IPS DF 6.9 (cell line): ENCODE measurements at regions not wholly inside any gene's neighbourhood (a gene's known extent, or its start where the extent isn't known, plus 50 kb on each side); places are given as distances from the start of the nearest gene placed in this dataset.
A peak's percentile ranks its signal among the peaks of the same experiment; 100 is the strongest.

ENCODE experiments used
- DNase-seq: peaks from one replicate; pipeline ENCODE4 v3.0.0-alpha.2; 2013; ENCODE audit warnings: low read depth, low spot score
- H3K27ac ChIP-seq: one replicate; pipeline ENCODE4 v1.5.1; 2013; ENCODE audit warnings: low read length, control low read depth
- H3K27me3 ChIP-seq: 2 replicates; pipeline ENCODE4 v1.6.1; 2013; ENCODE audit warnings: mild to moderate bottlenecking, low read length; ENCODE audit not compliant: control insufficient read depth, insufficient read depth
- H3K36me3 ChIP-seq: 2 replicates; pipeline ENCODE4 v1.6.1; 2013; ENCODE audit warnings: low read length; ENCODE audit not compliant: control insufficient read depth, insufficient read depth
- H3K4me1 ChIP-seq: 2 replicates; pipeline ENCODE4 v1.6.1; 2013; ENCODE audit warnings: low read length; ENCODE audit not compliant: control insufficient read depth, insufficient read depth
- H3K4me3 ChIP-seq: 2 replicates; pipeline ENCODE4 v1.5.1; 2013; ENCODE audit warnings: mild to moderate bottlenecking, low read length
- H3K9me3 ChIP-seq: 2 replicates; pipeline ENCODE4 v1.6.1; 2013; ENCODE audit warnings: low read length, inconsistent platforms; ENCODE audit not compliant: control insufficient read depth, insufficient read depth
- WGBS: extraction: QIAGEN DNeasy Blood & Tissue Kit; methylation state at CpG from one replicate; pipeline ENCODE4 v1.1.7; 2013; ENCODE audit warnings: mixed read lengths, missing lambda C conversion rate; ENCODE audit not compliant: insufficient read length, insufficient coverage; 5-methylcytosine and 5-hydroxymethylcytosine counted together

GRCh38 chr1:181202986-181203555, 114.6 kb downstream of the IER5 start:
- no peak for DNase-seq
- Histone ChIP-seq H3K4me3 (no peak overlapping the region), H3K27ac (no peak overlapping the region), H3K36me3 (no peaks in the 10 kb centered on the region), H3K27me3 (no peaks in the 10 kb centered on the region), H3K9me3 (no peaks in the 10 kb centered on the region), H3K4me1 (peaks cover 4% of the 10 kb centered on the region; the same call in 1 of the 2 replicates)
- no CpG with 5 or more reads among the region's 7 CpGs for WGBS

GRCh38 chr1:181204530-181204929, 116.0 kb downstream of the IER5 start:
- no CpG with 5 or more reads among the region's 6 CpGs for WGBS
- Histone ChIP-seq H3K9me3 (no peaks in the 10 kb centered on the region), H3K27me3 (no peaks in the 10 kb centered on the region), H3K4me3 (no peak overlapping the region), H3K27ac (no peak overlapping the region), H3K4me1 (peaks cover 4% of the 10 kb centered on the region; the same call in 1 of the 2 replicates), H3K36me3 (no peaks in the 10 kb centered on the region)
- DNase-seq: no peak

- no peak overlapping the region for H3K4me3 ChIP-seq
- no peaks in the 10 kb centered on the region for H3K27me3 ChIP-seq
- no CpG with 5 or more reads among the region's 10 CpGs for WGBS
- H3K36me3 ChIP-seq: no peaks in the 10 kb centered on the region
- DNase-seq: no peak
- no peaks in the 10 kb centered on the region for H3K9me3 ChIP-seq
- no peak overlapping the region for H3K27ac ChIP-seq
- peaks cover 4% of the 10 kb centered on the region; the same call in 1 of the 2 replicates for H3K4me1 ChIP-seq
These were observed 117.4 kb downstream of the IER5 start for GRCh38 chr1:181205901-181206300.

DNA sequence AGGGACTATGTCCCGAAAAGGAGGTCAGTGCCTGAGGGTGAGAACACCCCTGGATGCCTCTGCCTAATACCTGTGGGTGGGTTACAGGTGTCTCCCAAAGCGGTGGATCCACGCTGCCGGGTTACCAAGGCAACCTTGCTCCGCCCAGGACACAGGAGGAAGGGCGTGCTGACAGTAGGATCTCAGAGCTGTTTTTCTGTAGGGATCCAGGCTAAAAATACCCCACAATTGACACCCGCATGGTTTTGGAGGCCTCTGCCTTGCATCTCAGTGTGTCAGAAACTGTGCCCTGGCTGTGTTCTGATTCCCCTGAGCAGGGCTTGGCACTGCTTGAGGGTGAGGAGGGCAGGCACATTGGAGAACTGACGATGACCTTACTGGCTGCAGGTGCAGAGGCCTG, 118.0 kb downstream of the IER5 start:
- no peak overlapping the region for H3K27ac ChIP-seq
- DNase-seq: no peak
- no peaks in the 10 kb centered on the region for H3K9me3 ChIP-seq
- WGBS: no CpG with 5 or more reads among the region's 8 CpGs
- H3K36me3 ChIP-seq: no peaks in the 10 kb centered on the region
- no peaks in the 10 kb centered on the region for H3K27me3 ChIP-seq
- H3K4me3 ChIP-seq: no peak overlapping the region
- peaks cover 4% of the 10 kb centered on the region; the same call in 1 of the 2 replicates for H3K4me1 ChIP-seq

GRCh38 chr1:181206979-181207790, 118.7 kb downstream of the IER5 start:
- no CpG with 5 or more reads among the region's 19 CpGs for WGBS
- peaks cover 4% of the 10 kb centered on the region; the same call in 1 of the 2 replicates for H3K4me1 ChIP-seq
- H3K9me3 ChIP-seq: no peaks in the 10 kb centered on the region
- no peak overlapping the region for H3K4me3 ChIP-seq
- H3K27ac ChIP-seq: no peak overlapping the region
- no peak for DNase-seq
- no peaks in the 10 kb centered on the region for H3K27me3 ChIP-seq
- no peaks in the 10 kb centered on the region for H3K36me3 ChIP-seq

GRCh38 chr1:181208083-181208482, 119.6 kb downstream of the IER5 start:
- Histone ChIP-seq H3K4me3 (no peak overlapping the region), H3K27ac (no peak overlapping the region), H3K27me3 (no peaks in the 10 kb centered on the region), H3K9me3 (no peaks in the 10 kb centered on the region), H3K36me3 (no peaks in the 10 kb centered on the region), H3K4me1 (peaks cover 4% of the 10 kb centered on the region; the same call in 1 of the 2 replicates)
- WGBS: no CpG with 5 or more reads among the region's 6 CpGs
- DNase-seq: no peak

GRCh38 chr1:181208967-181209366, 120.5 kb downstream of the IER5 start:
- Histone ChIP-seq H3K36me3 (no peaks in the 10 kb centered on the region), H3K4me1 (peaks cover 4% of the 10 kb centered on the region; the same call in 1 of the 2 replicates), H3K9me3 (no peaks in the 10 kb centered on the region), H3K27ac (no peak overlapping the region), H3K27me3 (no peaks in the 10 kb centered on the region), H3K4me3 (no peak overlapping the region)
- WGBS: no CpG with 5 or more reads among the region's 5 CpGs
- DNase-seq: no peak

- WGBS: no CpG with 5 or more reads among the region's 3 CpGs
- no peaks in the 10 kb centered on the region for H3K27me3 ChIP-seq
- H3K4me3 ChIP-seq: no peak overlapping the region
- DNase-seq: no peak
- H3K36me3 ChIP-seq: no peaks in the 10 kb centered on the region
- H3K27ac ChIP-seq: no peak overlapping the region
- 0 out of 2 replicates have a peak, but pooled peaks cover 3% of the 10 kb centered on the region for H3K4me1 ChIP-seq
- no peaks in the 10 kb centered on the region for H3K9me3 ChIP-seq
These were observed 124.6 kb downstream of the IER5 start for GRCh38 chr1:181213056-181213455.

- Histone ChIP-seq H3K27ac (no peak overlapping the region), H3K36me3 (no peaks in the 10 kb centered on the region), H3K27me3 (no peaks in the 10 kb centered on the region), H3K9me3 (no peaks in the 10 kb centered on the region), H3K4me1 (0 out of 2 replicates have a peak, but pooled peaks cover 3% of the 10 kb centered on the region), H3K4me3 (no peak overlapping the region)
- DNase-seq: peak; percentile 20
- no CpG with 5 or more reads among the region's 3 CpGs for WGBS
These were observed 128.1 kb downstream of the IER5 start for GRCh38 chr1:181216591-181216994.

DNA sequence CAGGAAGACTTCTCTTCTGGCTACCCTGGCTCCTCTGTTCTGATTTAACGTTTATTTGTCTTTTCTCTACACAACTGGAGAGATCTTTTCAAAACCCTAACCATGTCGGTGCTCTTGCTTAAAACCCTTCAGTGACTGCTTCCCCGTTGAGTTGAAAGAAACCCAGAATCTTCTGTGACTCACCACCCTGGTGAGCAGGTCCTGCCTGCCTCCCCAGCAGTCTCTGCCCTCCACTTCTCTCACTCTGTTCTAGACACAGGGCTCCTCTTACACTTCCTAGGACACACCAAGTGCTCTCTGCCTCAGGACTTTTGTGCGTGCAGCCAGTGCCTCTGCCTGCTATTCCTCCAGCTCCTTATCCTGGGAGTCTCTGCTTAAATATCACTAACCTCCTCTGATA, 131.4 kb downstream of the IER5 start:
- no peaks in the 10 kb centered on the region for H3K27me3 ChIP-seq
- 0 out of 2 replicates have a peak, but pooled peaks cover 3% of the 10 kb centered on the region for H3K4me1 ChIP-seq
- H3K36me3 ChIP-seq: no peaks in the 10 kb centered on the region
- H3K9me3 ChIP-seq: no peaks in the 10 kb centered on the region
- H3K27ac ChIP-seq: no peak overlapping the region
- no peak overlapping the region for H3K4me3 ChIP-seq
- no peak for DNase-seq
- no CpG with 5 or more reads among the region's 4 CpGs for whole genome bisulfite sequencing
